ENCODE measurements at regions not wholly inside any gene's neighbourhood (a gene's known extent, or its start where the extent isn't known, plus 50 kb on each side); places are given as distances from the start of the nearest gene placed in this dataset.

GRCh38 chr11:40029391-40029790, 1430.1 kb downstream of the LRRC4C start:
- TF ChIP-seq POLR2A (IDR thresholded peaks at IDR 0.05), result no peak
- no peak for TF ChIP-seq CTCF (IDR thresholded peaks at IDR 0.05)
- no peak for TF ChIP-seq EP300 (IDR thresholded peaks at IDR 0.05)

Data from upper lobe of left lung (tissue), 4 donors.